Upper lobe of right lung (tissue), 1 donor: ENCODE measurements at regions not wholly inside any gene's neighbourhood (a gene's known extent, or its start where the extent isn't known, plus 50 kb on each side); places are given as distances from the start of the nearest gene placed in this dataset.
A peak's percentile ranks its signal among the peaks of the same experiment; 100 is the strongest.
"Not testable (repeated sequence)": the region's sequence is repeated elsewhere in the genome, so short reads cannot be mapped to it uniquely, and the experiment has no call there.

Source experiments
- ATAC-seq: fragments of 200-7000 bp; cut with Tn5 transposase; one replicate; pipeline ENCODE4 v1.9.1; 2020; ENCODE audit warnings: mild to moderate bottlenecking, moderate library complexity
- DNase-seq: peaks from one replicate; pipeline ENCODE4 v3.0.0-alpha.2; 2020
- H3K27ac ChIP-seq: fragments of 200-600 bp; one replicate; pipeline ENCODE4 v1.8.0; 2022
- H3K27me3 ChIP-seq: fragments of 200-600 bp; one replicate; pipeline ENCODE4 v1.8.0; 2022; ENCODE audit warnings: mild to moderate bottlenecking
- H3K36me3 ChIP-seq: fragments of 200-600 bp; one replicate; pipeline ENCODE4 v1.8.0; 2022
- H3K4me1 ChIP-seq: fragments of 200-600 bp; one replicate; pipeline ENCODE4 v1.8.0; 2022
- H3K4me3 ChIP-seq: fragments of 200-600 bp; one replicate; pipeline ENCODE4 v1.8.0; 2022; ENCODE audit warnings: mild to moderate bottlenecking
- H3K9me3 ChIP-seq: fragments of 200-600 bp; one replicate; pipeline ENCODE4 v1.8.0; 2022
- CTCF ChIP-seq: fragments of 200-600 bp; IDR thresholded peaks from one replicate; pipeline ENCODE4 v1.8.0; 2022; ENCODE audit warnings: antibody characterized with exemption
- intact Hi-C: fragments of 100-400 bp; cut with DNase I; formaldehyde crosslinking; loops from one replicate; pipeline ENCODE4 v1.11.0; 2022
- donor health status: DM: no; HTN: yes; CAD: no; lungs with severe emphysema.

- intact Hi-C loops, result no loop called here
- H3K4me1 ChIP-seq, result no peaks in the 10 kb centered on the region
- DNase-seq (no peak), ATAC-seq (peak; percentile 22)
- no peak for TF ChIP-seq CTCF
- no peak overlapping the region for H3K27ac ChIP-seq
- no peaks in the 10 kb centered on the region for H3K36me3 ChIP-seq
- H3K27me3 ChIP-seq, result no peaks in the 10 kb centered on the region
- no peaks in the 10 kb centered on the region for H3K9me3 ChIP-seq
- H3K4me3 ChIP-seq, result no peak overlapping the region
These were observed 1640.7 kb downstream of the C4orf33 start for GRCh38 chr4:130736436-130737185.

- ATAC-seq, result no peak
These were observed 1642.3 kb downstream of the C4orf33 start for GRCh38 chr4:130738233-130738632.

GRCh38 chr4:130747842-130748241, 1651.9 kb downstream of the C4orf33 start:
- intact Hi-C loops, result no loop called here
- ATAC-seq (no peak), DNase-seq (no peak)
- Histone ChIP-seq H3K27me3 (no peaks in the 10 kb centered on the region), H3K4me1 (no peaks in the 10 kb centered on the region), H3K9me3 (no peaks in the 10 kb centered on the region), H3K27ac (no peak overlapping the region), H3K36me3 (no peaks in the 10 kb centered on the region), H3K4me3 (no peak overlapping the region)
- TF ChIP-seq CTCF, result no peak

More at GRCh38 chr4:130738233-130738632, 1642.3 kb downstream of the C4orf33 start:
- DNase-seq, result no peak
- no peaks in the 10 kb centered on the region for H3K4me1 ChIP-seq
- intact Hi-C loops, result no loop called here
- H3K27ac ChIP-seq, result no peak overlapping the region
- no peak overlapping the region for H3K4me3 ChIP-seq
- H3K27me3 ChIP-seq, result no peaks in the 10 kb centered on the region
- TF ChIP-seq CTCF, result no peak
- no peaks in the 10 kb centered on the region for H3K9me3 ChIP-seq
- H3K36me3 ChIP-seq, result no peaks in the 10 kb centered on the region

GRCh38 chr4:130753926-130754325, 1658.0 kb downstream of the C4orf33 start:
- no peak for TF ChIP-seq CTCF
- intact Hi-C loops, result no loop called here
- H3K27me3 ChIP-seq, result no peaks in the 10 kb centered on the region

GRCh38 chr4:130760246-130760645, 1664.3 kb downstream of the C4orf33 start:
- Histone ChIP-seq H3K36me3 (no peaks in the 10 kb centered on the region), H3K4me1 (no peaks in the 10 kb centered on the region), H3K9me3 (no peaks in the 10 kb centered on the region), H3K27ac (no peak overlapping the region), H3K4me3 (no peak overlapping the region), H3K27me3 (no peaks in the 10 kb centered on the region)
- no peak for ATAC-seq
- no peak for DNase-seq
- intact Hi-C loops, result no loop called here
- no peak for TF ChIP-seq CTCF

More at GRCh38 chr4:130753926-130754325, 1658.0 kb downstream of the C4orf33 start:
- no peaks in the 10 kb centered on the region for H3K4me1 ChIP-seq
- no peak for DNase-seq
- no peaks in the 10 kb centered on the region for H3K36me3 ChIP-seq
- no peak overlapping the region for H3K4me3 ChIP-seq
- H3K9me3 ChIP-seq, result no peaks in the 10 kb centered on the region
- no peak overlapping the region for H3K27ac ChIP-seq
- no peak for ATAC-seq

GRCh38 chr4:130767384-130767783, 1671.4 kb downstream of the C4orf33 start:
- H3K4me3 ChIP-seq, ATAC-seq, intact Hi-C loops, DNase-seq, H3K36me3 ChIP-seq, H3K27ac ChIP-seq, H3K9me3 ChIP-seq, H3K4me1 ChIP-seq, H3K27me3 ChIP-seq: not testable (repeated sequence)

GRCh38 chr4:130772966-130773365, 1677.0 kb downstream of the C4orf33 start:
- H3K27ac ChIP-seq, ATAC-seq, H3K27me3 ChIP-seq, H3K4me3 ChIP-seq, intact Hi-C loops, H3K4me1 ChIP-seq, H3K36me3 ChIP-seq, H3K9me3 ChIP-seq, DNase-seq: not testable (repeated sequence)
